ENCODE measurements at regions not wholly inside any gene's neighbourhood (a gene's known extent, or its start where the extent isn't known, plus 50 kb on each side); places are given as distances from the start of the nearest gene placed in this dataset.

DNA sequence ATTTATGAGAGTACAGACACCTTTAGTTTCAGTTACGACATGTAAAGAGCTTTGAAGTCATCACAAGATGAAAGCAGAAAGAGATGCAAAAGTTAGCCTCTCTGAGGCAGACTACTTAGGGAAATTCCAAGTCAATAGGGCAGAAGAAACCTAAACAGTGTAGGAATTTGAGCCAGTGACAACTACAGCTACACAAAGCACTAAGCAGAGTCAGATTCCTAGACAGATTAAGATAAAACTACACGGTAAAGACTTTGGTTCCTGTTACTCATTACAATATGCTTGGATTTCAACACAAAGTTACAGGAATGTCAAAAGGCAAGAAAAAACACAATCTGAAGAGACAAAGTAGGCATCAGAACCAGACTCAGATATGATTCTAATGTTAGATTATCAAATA lies 1302.3 kb downstream of the FSCB start:
- BruUV-seq (replicated peaks): no TSS peak
- intact Hi-C loops (cut with micrococcal nuclease; ENCODE audit: unreplicated experiment): no loop called here

DNA sequence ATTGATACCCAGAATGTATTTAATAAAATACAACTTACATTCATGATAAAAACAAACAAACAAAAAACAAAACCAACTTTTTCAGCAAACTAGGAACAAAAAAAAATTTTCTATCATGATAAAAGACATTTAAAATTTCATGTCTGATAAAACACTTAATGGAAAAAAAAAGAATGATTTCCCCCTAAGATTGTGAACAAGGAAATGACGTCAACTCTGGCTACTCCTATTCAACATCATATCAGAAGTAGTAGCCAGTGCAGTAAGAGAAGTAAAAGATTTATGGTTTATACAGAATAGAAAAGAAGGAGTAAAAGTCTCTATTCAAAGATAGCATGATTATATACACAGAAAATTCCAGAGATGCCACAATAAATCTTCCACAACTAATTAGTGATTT lies 1306.6 kb downstream of the FSCB start:
- TF ChIP-seq CTCF (IDR thresholded peaks at IDR 0.05; ENCODE audit: insufficient read depth in 1 of 2, low read depth in 1 of 2, low read length in 1 of 2, severe bottlenecking in 1 of 2, unreplicated experiment in 1 of 2): no peak
- H3K9me3 ChIP-seq: no peaks in the 10 kb centered on the region
- no peak overlapping the region for H3K4me3 ChIP-seq (ENCODE audit: low read depth, low read length)
- H3K4me1 Mint-ChIP-seq (ENCODE audit: low read depth, unreplicated experiment): no peaks in the 10 kb centered on the region
- H3K4me1 ChIP-seq: no peaks in the 10 kb centered on the region
- no peaks in the 10 kb centered on the region for H3K9me3 Mint-ChIP-seq (ENCODE audit: unreplicated experiment)
- no peaks in the 10 kb centered on the region for H3K36me3 Mint-ChIP-seq (ENCODE audit: insufficient read depth, unreplicated experiment)
- no peaks in the 10 kb centered on the region for H3K36me3 ChIP-seq (ENCODE audit: control insufficient read depth, insufficient read depth, low read length)
- H3K4me3 Mint-ChIP-seq (ENCODE audit: unreplicated experiment): no peak overlapping the region
- ChIA-PET POLR2A (no interaction called here), CTCF (no interaction called here)
- DNase-seq: no peak
- no peak overlapping the region for H3K27ac Mint-ChIP-seq (ENCODE audit: unreplicated experiment)
- intact Hi-C loops (cut with micrococcal nuclease; ENCODE audit: unreplicated experiment): no loop called here
- H3K27me3 ChIP-seq (replicated peaks; ENCODE audit: control insufficient read depth, insufficient read depth, low read length): no peaks in the 10 kb centered on the region
- no peaks in the 10 kb centered on the region for H3K27me3 Mint-ChIP-seq (ENCODE audit: insufficient read depth, unreplicated experiment)
- no TSS peak for BruUV-seq (replicated peaks)

More for the DNA sequence above, 1302.3 kb downstream of the FSCB start:
- Mint-ChIP-seq H3K27me3 (ENCODE audit: insufficient read depth, unreplicated experiment) (no peaks in the 10 kb centered on the region), H3K4me1 (ENCODE audit: low read depth, unreplicated experiment) (no peaks in the 10 kb centered on the region), H3K9me3 (ENCODE audit: unreplicated experiment) (no peaks in the 10 kb centered on the region), H3K4me3 (ENCODE audit: unreplicated experiment) (no peak overlapping the region), H3K27ac (ENCODE audit: unreplicated experiment) (no peak overlapping the region), H3K36me3 (ENCODE audit: insufficient read depth, unreplicated experiment) (no peaks in the 10 kb centered on the region)
- DNase-seq: no peak
- no peak for TF ChIP-seq CTCF (IDR thresholded peaks at IDR 0.05; ENCODE audit: insufficient read depth in 1 of 2, low read depth in 1 of 2, low read length in 1 of 2, severe bottlenecking in 1 of 2, unreplicated experiment in 1 of 2)
- ChIA-PET CTCF (no interaction called here), POLR2A (no interaction called here)
- H3K9me3 ChIP-seq: no peaks in the 10 kb centered on the region
- H3K4me1 ChIP-seq: no peaks in the 10 kb centered on the region
- H3K4me3 ChIP-seq (ENCODE audit: low read depth, low read length): no peak overlapping the region
- no peaks in the 10 kb centered on the region for H3K27me3 ChIP-seq (replicated peaks; ENCODE audit: control insufficient read depth, insufficient read depth, low read length)
- H3K36me3 ChIP-seq (ENCODE audit: control insufficient read depth, insufficient read depth, low read length): no peaks in the 10 kb centered on the region

DNA sequence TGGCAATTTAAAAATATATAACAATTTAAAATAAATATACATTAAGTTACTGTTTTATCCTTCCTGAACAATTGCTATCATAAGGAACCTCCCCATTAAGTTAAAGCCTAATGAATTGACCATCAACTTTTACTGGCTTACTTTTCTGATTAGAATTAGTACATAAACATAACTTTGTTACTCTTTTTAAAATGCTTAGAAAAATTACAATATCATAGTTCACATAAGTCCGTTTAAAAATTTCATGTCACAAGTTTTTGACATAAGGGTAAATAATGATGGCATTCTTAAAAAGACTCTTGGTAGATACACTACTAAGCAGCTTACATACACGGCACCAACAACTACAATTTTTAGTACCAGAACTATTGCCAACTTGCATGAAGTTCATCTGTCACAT lies 1308.6 kb downstream of the FSCB start:
- CTCF ChIA-PET: no interaction called here
- H3K9me3 ChIP-seq: no peaks in the 10 kb centered on the region
- BruUV-seq (replicated peaks): no TSS peak

More for the DNA sequence above, 1308.6 kb downstream of the FSCB start:
- Histone ChIP-seq H3K4me1 (no peaks in the 10 kb centered on the region), H3K27me3 (replicated peaks; ENCODE audit: control insufficient read depth, insufficient read depth, low read length) (no peaks in the 10 kb centered on the region), H3K4me3 (ENCODE audit: low read depth, low read length) (no peak overlapping the region), H3K36me3 (ENCODE audit: control insufficient read depth, insufficient read depth, low read length) (no peaks in the 10 kb centered on the region)
- Mint-ChIP-seq H3K36me3 (ENCODE audit: insufficient read depth, unreplicated experiment) (no peaks in the 10 kb centered on the region), H3K4me3 (ENCODE audit: unreplicated experiment) (no peak overlapping the region), H3K27me3 (ENCODE audit: insufficient read depth, unreplicated experiment) (no peaks in the 10 kb centered on the region), H3K27ac (ENCODE audit: unreplicated experiment) (no peak overlapping the region), H3K9me3 (ENCODE audit: unreplicated experiment) (no peaks in the 10 kb centered on the region), H3K4me1 (ENCODE audit: low read depth, unreplicated experiment) (no peaks in the 10 kb centered on the region)
- no peak for TF ChIP-seq CTCF (IDR thresholded peaks at IDR 0.05; ENCODE audit: insufficient read depth in 1 of 2, low read depth in 1 of 2, low read length in 1 of 2, severe bottlenecking in 1 of 2, unreplicated experiment in 1 of 2)
- POLR2A ChIA-PET: no interaction called here
- intact Hi-C loops (cut with micrococcal nuclease; ENCODE audit: unreplicated experiment): no loop called here
- DNase-seq: no peak

Measured in Caco-2 (cell line).